ENCODE measurements at regions not wholly inside any gene's neighbourhood (a gene's known extent, or its start where the extent isn't known, plus 50 kb on each side); places are given as distances from the start of the nearest gene placed in this dataset.

GRCh38 chr4:31275906-31276305, 555.7 kb downstream of the PCDH7 start:
- TF ChIP-seq CTCF (IDR thresholded peaks at IDR 0.05; ENCODE audit: poor library complexity): no peak
- TF ChIP-seq EZH2 (IDR thresholded peaks at IDR 0.05; ENCODE audit: borderline replicate concordance): no peak
- TF ChIP-seq EZH2phosphoT487 (IDR thresholded peaks at IDR 0.05; ENCODE audit: low read depth, severe bottlenecking, unreplicated experiment): no peak
